ENCODE measurements at regions not wholly inside any gene's neighbourhood (a gene's known extent, or its start where the extent isn't known, plus 50 kb on each side); places are given as distances from the start of the nearest gene placed in this dataset.

DNA sequence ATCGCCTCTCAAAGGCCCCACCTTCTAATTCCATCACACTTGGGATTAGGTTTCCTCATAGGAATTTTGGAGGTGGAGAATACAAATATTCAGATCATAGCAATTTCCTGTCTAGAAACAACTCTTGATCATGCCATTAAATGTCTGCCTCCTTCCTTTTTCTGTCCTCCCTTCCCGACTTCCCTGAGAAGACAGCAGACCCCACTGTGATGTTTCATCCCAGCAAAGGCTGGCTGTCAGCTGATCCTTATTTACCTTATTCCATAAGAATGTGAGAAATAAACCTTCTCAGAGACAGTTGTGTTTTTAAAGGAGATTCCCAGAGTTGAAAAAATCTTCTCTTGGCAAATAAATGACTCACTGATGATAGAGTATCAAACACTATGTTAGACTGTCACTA, 133.9 kb downstream of the TDRD15 start:
- H3K9me3 ChIP-seq (ENCODE audit: low read depth, low read length) = no peaks in the 10 kb centered on the region
- DNase-seq (ENCODE audit: low read depth, low spot score) = no peak
- no peak overlapping the region for H3K4me3 ChIP-seq
- H3K36me3 ChIP-seq (ENCODE audit: insufficient read depth, low read length) = no peaks in the 10 kb centered on the region
- TF ChIP-seq FOXP2 (optimal IDR thresholded peaks at IDR 0.05; ENCODE audit: control extremely low read depth, extremely low read length, insufficient read depth) (no peak), EZH2 (IDR thresholded peaks at IDR 0.05) (no peak), POLR2AphosphoS5 (IDR thresholded peaks at IDR 0.05; ENCODE audit: borderline replicate concordance, low read depth, low read length) (no peak)
- no peak overlapping the region for H3K27ac ChIP-seq
- H3K9ac ChIP-seq (ENCODE audit: insufficient read length) = no peak overlapping the region

DNA sequence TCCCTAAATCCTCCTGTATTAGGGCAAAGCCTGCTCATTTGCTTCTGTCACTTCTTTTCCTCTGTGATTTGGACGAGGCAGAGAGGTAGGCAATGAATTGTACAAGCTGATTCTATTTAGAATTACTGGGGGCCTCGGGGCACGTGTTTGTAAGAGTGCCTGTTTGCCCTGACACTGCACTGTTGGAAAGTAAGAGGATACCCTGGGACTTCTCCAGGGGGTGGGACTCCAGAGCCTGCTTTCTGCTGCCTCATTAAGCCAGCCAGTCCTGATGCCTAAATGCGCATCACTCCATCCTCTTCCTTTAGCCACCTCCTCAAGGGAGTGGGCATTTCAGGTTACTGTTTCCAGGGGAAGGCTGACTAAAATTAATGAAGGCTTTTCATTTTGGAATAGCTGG, 134.3 kb downstream of the TDRD15 start:
- TF ChIP-seq POLR2AphosphoS5 (IDR thresholded peaks at IDR 0.05; ENCODE audit: borderline replicate concordance, low read depth, low read length) (no peak), EZH2 (IDR thresholded peaks at IDR 0.05) (no peak), FOXP2 (optimal IDR thresholded peaks at IDR 0.05; ENCODE audit: control extremely low read depth, extremely low read length, insufficient read depth) (no peak)
- Histone ChIP-seq H3K9ac (ENCODE audit: insufficient read length) (no peak overlapping the region), H3K36me3 (ENCODE audit: insufficient read depth, low read length) (no peaks in the 10 kb centered on the region), H3K9me3 (ENCODE audit: low read depth, low read length) (no peaks in the 10 kb centered on the region), H3K27ac (no peak overlapping the region), H3K4me3 (no peak overlapping the region)
- no peak for DNase-seq (ENCODE audit: low read depth, low spot score)

DNA sequence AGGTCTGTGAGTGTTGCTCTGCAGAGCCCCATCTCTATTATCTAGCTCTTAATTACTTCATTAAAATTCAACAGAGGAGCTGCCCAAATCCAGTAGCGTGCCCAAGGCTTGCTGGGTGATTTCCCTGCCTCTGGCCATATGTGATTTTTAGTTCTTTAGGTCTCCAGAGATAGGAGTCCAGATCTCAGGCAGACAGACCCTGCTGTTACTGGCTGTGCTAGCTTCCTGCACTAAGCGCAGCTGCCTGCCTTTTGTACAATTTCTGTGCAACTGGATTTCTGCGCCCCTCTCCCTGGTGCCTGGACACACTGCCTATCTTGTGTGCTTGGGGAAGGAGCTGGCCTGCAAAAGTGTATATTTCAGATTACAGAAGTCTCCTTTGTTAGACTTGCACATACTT, 136.5 kb downstream of the TDRD15 start:
- DNase-seq (ENCODE audit: low read depth, low spot score) = no peak
- Histone ChIP-seq H3K9ac (ENCODE audit: insufficient read length) (no peak overlapping the region), H3K4me3 (no peak overlapping the region), H3K27ac (no peak overlapping the region), H3K36me3 (ENCODE audit: insufficient read depth, low read length) (no peaks in the 10 kb centered on the region), H3K9me3 (ENCODE audit: low read depth, low read length) (no peaks in the 10 kb centered on the region)
- TF ChIP-seq EZH2 (IDR thresholded peaks at IDR 0.05) (no peak), POLR2AphosphoS5 (IDR thresholded peaks at IDR 0.05; ENCODE audit: borderline replicate concordance, low read depth, low read length) (no peak), FOXP2 (optimal IDR thresholded peaks at IDR 0.05; ENCODE audit: control extremely low read depth, extremely low read length, insufficient read depth) (no peak)

DNA sequence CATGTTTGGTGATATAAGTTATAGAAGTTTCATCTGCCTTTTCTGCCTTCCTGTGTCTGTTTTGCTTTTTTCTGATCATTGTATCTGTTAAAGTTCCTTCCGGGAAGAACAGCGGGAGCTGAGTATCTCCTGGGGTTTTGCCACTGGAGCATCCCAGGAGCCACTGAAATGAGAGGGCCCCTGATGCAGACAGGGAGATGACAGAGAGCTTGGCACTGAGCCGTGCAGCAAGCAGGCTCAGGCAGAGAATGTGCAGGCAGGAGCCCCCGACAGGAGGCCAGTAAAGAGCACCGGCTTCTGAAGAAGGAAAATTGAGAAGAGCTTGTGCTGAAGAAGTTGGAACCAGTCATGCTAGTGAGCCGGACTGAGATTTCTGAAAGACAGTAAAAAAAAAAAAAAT, 137.8 kb downstream of the TDRD15 start:
- no peaks in the 10 kb centered on the region for H3K9me3 ChIP-seq (ENCODE audit: low read depth, low read length)
- no peak for DNase-seq (ENCODE audit: low read depth, low spot score)

DNA sequence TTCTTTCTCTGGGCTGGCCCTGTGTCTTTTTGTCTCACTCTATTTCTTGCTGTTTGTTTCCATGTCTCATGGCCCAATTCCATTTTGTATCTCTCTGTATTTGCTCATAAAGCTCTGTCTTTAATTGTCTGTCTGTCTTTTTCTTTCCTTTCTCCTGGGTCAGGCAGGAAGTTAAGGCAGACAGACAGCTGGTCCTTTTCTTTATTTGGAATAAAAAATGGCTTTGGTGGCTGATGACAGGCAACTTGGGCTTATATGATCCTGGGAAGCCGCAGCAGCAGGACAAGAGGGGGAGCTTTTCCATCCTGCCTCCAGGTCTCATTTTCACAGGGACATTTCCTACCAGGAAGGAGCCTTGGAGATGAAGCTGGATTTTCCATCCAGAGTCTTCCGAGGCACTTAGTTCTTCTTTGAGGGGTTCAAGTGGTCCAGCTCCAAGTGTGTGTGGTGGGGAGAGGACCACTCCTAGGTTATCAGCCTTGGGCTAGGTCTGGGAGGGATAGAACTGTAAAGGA, 138.7 kb downstream of the TDRD15 start:
- DNase-seq (ENCODE audit: low read depth, low spot score) = no peak
- Histone ChIP-seq H3K36me3 (ENCODE audit: insufficient read depth, low read length) (no peaks in the 10 kb centered on the region), H3K9ac (ENCODE audit: insufficient read length) (no peak overlapping the region), H3K27ac (no peak overlapping the region), H3K9me3 (ENCODE audit: low read depth, low read length) (no peaks in the 10 kb centered on the region), H3K4me3 (no peak overlapping the region)
- TF ChIP-seq FOXP2 (optimal IDR thresholded peaks at IDR 0.05; ENCODE audit: control extremely low read depth, extremely low read length, insufficient read depth) (no peak), EZH2 (IDR thresholded peaks at IDR 0.05) (no peak), POLR2AphosphoS5 (IDR thresholded peaks at IDR 0.05; ENCODE audit: borderline replicate concordance, low read depth, low read length) (no peak)

More for the DNA sequence above, 137.8 kb downstream of the TDRD15 start:
- no peak for TF ChIP-seq EZH2 (IDR thresholded peaks at IDR 0.05)
- TF ChIP-seq POLR2AphosphoS5 (IDR thresholded peaks at IDR 0.05; ENCODE audit: borderline replicate concordance, low read depth, low read length) = no peak
- no peak for TF ChIP-seq FOXP2 (optimal IDR thresholded peaks at IDR 0.05; ENCODE audit: control extremely low read depth, extremely low read length, insufficient read depth)
- Histone ChIP-seq H3K4me3 (no peak overlapping the region), H3K27ac (no peak overlapping the region), H3K9ac (ENCODE audit: insufficient read length) (no peak overlapping the region), H3K36me3 (ENCODE audit: insufficient read depth, low read length) (no peaks in the 10 kb centered on the region)

DNA sequence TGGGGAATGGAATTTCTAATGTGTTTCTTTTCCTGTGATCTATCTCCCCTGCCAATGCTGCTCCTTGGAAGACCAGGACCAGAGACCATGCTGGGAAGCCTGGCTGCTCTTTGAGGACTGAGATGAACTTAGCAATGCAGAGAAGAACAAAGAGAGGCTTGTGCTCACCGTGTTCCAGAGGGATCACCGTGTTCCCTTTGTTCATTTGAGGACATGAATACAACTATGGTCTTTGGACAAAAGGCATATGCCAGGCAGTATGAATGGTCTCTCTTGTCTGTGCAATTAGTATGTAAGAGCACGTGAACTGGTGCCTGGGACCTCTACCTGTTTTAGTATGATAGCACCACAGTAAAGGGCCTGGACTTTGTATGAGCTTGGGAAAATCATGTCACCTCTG, 139.9 kb downstream of the TDRD15 start:
- no peak overlapping the region for H3K27ac ChIP-seq
- H3K4me3 ChIP-seq = no peak overlapping the region
- no peak overlapping the region for H3K9ac ChIP-seq (ENCODE audit: insufficient read length)
- no peaks in the 10 kb centered on the region for H3K9me3 ChIP-seq (ENCODE audit: low read depth, low read length)
- no peaks in the 10 kb centered on the region for H3K36me3 ChIP-seq (ENCODE audit: insufficient read depth, low read length)
- TF ChIP-seq EZH2 (IDR thresholded peaks at IDR 0.05) (no peak), FOXP2 (optimal IDR thresholded peaks at IDR 0.05; ENCODE audit: control extremely low read depth, extremely low read length, insufficient read depth) (no peak), POLR2AphosphoS5 (IDR thresholded peaks at IDR 0.05; ENCODE audit: borderline replicate concordance, low read depth, low read length) (no peak)
- DNase-seq (ENCODE audit: low read depth, low spot score) = no peak

DNA sequence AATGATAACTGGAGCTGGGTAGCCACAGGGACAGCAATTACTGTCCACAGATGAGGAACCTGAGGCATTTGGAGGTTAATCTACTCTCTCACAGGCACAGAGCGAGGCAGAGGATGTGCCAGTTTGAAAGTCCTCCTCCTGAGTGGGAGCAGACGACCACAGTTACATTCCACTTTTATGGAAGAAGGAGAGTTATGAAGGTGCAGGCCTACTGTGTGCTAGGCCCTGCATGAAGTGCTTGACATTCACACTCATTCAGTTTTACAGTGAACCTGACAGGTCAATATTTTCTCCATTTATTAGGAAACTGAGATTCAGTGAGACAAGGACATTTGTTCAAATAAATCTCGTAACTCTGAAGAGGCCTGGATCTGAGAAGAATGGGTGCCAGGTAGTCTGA, 142.0 kb downstream of the TDRD15 start:
- no peak overlapping the region for H3K4me3 ChIP-seq
- H3K36me3 ChIP-seq (ENCODE audit: insufficient read depth, low read length) = no peaks in the 10 kb centered on the region
- no peak overlapping the region for H3K27ac ChIP-seq
- DNase-seq (ENCODE audit: low read depth, low spot score) = no peak
- no peak for TF ChIP-seq FOXP2 (optimal IDR thresholded peaks at IDR 0.05; ENCODE audit: control extremely low read depth, extremely low read length, insufficient read depth)
- no peak for TF ChIP-seq POLR2AphosphoS5 (IDR thresholded peaks at IDR 0.05; ENCODE audit: borderline replicate concordance, low read depth, low read length)
- no peak for TF ChIP-seq EZH2 (IDR thresholded peaks at IDR 0.05)
- H3K9me3 ChIP-seq (ENCODE audit: low read depth, low read length) = no peaks in the 10 kb centered on the region
- H3K9ac ChIP-seq (ENCODE audit: insufficient read length) = no peak overlapping the region

DNA sequence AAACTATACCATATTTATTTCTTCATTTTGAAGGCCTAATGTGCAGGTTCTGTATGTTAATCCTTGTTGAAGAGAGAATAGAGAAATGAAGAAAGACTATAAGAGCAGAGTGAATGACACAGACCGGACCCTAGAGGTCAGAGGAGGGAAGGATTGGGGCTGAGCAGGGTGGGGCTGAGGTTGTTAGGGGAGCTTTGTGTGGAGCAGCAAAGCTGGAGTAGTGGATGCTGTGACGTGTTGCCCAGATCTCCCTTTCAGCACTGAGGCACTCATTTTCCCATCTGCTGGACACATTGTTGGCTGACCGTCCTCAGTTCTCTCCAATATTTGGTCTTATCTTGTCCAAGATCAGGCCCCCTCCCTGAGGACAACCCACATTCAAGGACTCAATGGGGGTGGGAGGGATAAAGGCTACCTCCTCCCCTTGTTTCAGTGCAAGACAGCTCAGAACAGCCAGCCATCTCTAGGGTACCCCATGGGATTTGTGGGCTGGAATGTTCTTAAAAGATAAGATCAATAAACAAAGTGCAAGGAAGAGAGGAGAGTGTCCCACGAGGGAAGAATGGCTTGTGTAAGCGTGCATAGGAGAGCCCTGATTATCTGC, 143.6 kb downstream of the TDRD15 start:
- Histone ChIP-seq H3K9ac (ENCODE audit: insufficient read length) (no peak overlapping the region), H3K4me3 (no peak overlapping the region), H3K27ac (no peak overlapping the region), H3K9me3 (ENCODE audit: low read depth, low read length) (no peaks in the 10 kb centered on the region), H3K36me3 (ENCODE audit: insufficient read depth, low read length) (no peaks in the 10 kb centered on the region)
- no peak for TF ChIP-seq EZH2 (IDR thresholded peaks at IDR 0.05)
- TF ChIP-seq POLR2AphosphoS5 (IDR thresholded peaks at IDR 0.05; ENCODE audit: borderline replicate concordance, low read depth, low read length) = no peak
- no peak for TF ChIP-seq FOXP2 (optimal IDR thresholded peaks at IDR 0.05; ENCODE audit: control extremely low read depth, extremely low read length, insufficient read depth)
- DNase-seq (ENCODE audit: low read depth, low spot score) = no peak

All from SK-N-MC (cell line).